OCI-LY1 (cell line): ENCODE measurements at regions not wholly inside any gene's neighbourhood (a gene's known extent, or its start where the extent isn't known, plus 50 kb on each side); places are given as distances from the start of the nearest gene placed in this dataset.

Source experiments
- CTCF ChIP-seq: fragments of 200-600 bp; sonication (generic), shearing (Covaris generic); IDR thresholded peaks from 2 replicates; pipeline ENCODE4 v1.5.1; 2017; ENCODE audit warnings: mild to moderate bottlenecking, antibody characterized with exemption, low read length, moderate library complexity, mixed read lengths
- EZH2 ChIP-seq: fragments of 200-600 bp; sonication (generic), shearing (Covaris generic); IDR thresholded peaks from 2 replicates; pipeline ENCODE4 v1.8.0; 2017; ENCODE audit warnings: borderline replicate concordance, mixed run types, mild to moderate bottlenecking, antibody characterized with exemption, low read length, moderate library complexity, mixed read lengths

GRCh38 chr1:29772584-29773100 is 536.3 kb downstream of the PTPRU start:
- TF ChIP-seq CTCF (no peak), EZH2 (no peak)
